Skin of body (tissue), 1 donor: ENCODE measurements at regions not wholly inside any gene's neighbourhood (a gene's known extent, or its start where the extent isn't known, plus 50 kb on each side); places are given as distances from the start of the nearest gene placed in this dataset.
"Not testable (repeated sequence)": the region's sequence is repeated elsewhere in the genome, so short reads cannot be mapped to it uniquely, and the experiment has no call there.

Source experiments
- DNase-seq: peaks from one replicate; lab custom pipeline; 2025; lab: John Stamatoyannopoulos, UW

DNA sequence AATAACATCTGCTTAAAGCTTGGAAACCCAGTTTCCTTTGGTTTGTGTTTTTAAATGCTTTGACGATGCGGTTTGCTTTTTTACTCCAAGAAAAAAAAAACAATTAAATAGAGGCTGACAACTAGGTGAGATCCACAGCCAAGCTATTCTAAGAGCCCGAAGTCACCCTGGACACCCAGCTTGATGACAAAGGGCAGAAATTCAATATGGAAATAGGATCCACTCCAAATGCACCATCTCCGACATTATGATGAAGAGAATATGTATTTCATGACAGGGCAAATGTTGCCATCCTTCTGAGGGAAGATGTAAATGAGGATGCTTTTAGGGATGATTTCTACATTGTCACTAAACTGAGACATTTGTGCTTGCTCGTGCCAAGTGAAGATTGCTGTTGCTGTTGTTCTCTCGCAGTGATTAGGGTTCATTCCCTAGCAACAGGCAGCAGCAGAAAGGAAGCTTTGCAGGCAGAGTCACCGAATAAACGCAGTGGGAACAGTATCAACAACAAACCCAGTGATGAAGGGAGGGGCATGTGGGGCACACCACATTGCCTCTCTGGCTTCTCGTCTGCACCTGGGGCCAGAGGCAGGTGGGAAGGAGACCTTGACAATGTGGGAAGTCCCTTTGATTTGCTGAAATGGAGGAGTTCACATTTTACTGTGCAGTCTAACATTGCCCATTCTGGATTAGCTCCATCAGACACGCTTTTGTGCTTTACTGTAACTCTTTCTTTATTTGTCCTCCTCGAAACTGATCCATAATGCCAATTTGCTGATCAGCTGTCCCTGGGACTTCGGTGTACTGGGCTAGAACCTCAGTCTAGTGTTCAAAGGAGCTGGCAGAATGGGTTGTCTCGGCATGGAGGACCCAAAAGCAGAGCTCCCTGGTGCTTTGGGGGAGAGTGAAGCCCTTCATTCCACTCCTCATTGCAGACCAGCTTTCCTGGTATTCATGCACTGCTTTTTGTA lies 240.2 kb upstream of the PLGLB2 start:
- DNase-seq = not testable (repeated sequence)

DNA sequence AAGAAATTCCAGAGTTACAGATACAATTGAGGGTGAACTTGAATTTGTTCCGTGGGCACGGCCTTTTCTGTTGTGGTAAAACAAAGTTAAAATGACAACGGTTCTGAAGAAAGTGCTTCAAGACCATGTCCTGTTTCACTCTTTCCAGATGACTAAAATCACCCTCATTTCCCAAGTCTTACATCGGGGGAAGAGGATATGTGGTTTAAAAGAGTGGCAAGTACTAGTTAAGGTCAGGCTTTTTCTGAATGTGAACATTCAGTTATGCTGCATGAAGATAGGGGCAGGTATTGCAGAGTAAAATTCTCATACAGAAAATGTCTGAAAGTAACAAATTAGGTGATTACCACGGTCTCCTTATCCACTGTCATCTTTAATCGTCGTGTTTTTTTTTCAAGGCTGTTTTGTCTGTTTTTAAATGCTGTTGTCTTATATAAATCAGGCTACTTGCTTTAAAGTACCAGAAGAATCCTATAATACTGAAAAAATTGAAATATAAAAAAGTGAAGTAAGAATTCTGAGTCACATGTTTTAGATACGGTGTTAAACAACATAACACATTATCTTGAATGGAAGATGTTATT lies 236.6 kb upstream of the PLGLB2 start:
- not testable (repeated sequence) for DNase-seq

DNA sequence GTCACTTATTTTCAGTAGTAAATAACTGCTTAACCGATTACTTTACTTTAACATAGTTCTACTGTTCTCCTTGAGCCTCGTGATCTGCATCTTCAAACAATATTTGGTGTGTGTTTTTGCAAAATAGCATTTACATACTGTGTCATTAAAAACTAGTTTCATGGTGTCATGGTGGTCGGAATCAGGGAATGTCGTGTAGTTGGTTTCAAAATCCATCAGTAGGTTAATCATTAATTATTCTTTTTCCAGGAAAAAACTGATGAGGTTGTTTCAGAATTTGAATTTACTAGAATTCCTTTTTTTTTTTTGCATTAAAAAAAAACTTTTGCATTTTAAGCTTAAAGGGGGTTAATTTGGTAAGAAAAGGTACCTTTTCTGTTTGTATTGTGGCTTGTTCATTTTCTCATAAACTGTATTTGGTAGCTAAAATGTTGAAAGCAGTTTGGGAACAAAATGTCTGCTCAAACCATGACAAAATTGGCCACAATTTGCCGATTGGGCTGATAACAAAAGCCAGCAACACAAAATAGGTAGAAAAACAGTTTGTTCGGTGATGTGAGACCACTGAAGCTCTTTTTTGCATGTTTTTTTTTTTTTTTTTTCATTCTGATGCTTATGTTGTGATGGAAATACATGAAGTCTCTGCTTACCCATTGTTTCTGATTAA lies 234.9 kb upstream of the PLGLB2 start:
- DNase-seq = not testable (repeated sequence)

DNA sequence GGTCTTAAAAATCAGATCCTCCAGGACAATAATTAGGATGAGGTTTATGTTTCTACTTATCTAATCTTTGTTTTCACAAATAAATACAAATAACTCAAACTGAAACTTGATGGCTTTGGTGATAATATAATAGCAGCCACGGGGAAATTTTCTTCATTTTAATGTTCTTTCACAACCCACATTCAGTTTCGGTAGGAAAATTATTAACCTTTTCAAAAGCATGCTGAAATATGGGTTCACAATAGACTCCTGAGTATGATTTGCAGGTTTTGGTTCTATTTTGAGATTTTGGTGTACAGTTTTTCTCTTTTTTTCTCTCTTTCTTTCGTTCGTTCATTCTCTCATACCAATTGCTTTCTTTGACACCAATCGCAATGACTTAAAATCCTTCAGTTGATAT lies 233.9 kb upstream of the PLGLB2 start:
- DNase-seq = not testable (repeated sequence)

DNA sequence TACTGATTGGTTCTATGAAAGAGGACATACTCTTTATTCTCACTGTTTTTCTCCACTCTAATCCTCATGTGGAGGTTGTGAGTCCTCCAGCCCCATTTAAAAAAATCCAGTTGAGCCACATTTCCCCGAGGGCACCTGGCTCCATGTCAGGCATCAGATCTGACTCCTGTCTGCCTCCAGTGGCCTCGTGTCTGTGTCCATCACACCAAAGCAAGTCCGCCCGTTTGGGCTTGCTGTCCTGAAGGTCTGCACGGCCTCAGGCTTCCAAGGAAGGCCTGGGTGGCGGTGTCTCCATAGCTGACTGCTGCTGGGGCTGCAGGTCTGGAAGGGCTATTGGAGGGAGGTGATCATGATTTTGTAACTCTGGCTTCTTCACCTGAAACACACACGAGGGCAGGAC lies 233.4 kb upstream of the PLGLB2 start:
- DNase-seq = not testable (repeated sequence)

DNA sequence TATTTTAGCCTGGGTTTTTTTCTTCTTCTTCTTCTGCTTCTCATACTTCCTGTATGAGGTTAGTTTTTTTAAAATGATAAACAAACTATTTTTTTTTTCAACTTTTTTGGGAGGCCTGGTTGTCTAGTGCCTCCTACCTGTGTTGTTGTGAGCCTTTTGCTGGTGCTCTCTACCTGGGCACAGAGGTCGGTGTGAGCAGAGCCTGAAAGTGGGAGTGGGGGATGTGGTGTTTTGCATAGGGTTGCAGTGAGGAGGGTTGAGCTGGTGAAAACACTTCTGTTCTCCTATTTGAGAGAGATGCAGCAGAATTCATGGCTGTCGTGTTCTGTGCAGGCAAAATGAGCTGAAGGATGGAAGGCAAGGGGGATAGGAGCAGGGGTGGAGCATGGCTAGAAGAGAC lies 232.7 kb upstream of the PLGLB2 start:
- not testable (repeated sequence) for DNase-seq

DNA sequence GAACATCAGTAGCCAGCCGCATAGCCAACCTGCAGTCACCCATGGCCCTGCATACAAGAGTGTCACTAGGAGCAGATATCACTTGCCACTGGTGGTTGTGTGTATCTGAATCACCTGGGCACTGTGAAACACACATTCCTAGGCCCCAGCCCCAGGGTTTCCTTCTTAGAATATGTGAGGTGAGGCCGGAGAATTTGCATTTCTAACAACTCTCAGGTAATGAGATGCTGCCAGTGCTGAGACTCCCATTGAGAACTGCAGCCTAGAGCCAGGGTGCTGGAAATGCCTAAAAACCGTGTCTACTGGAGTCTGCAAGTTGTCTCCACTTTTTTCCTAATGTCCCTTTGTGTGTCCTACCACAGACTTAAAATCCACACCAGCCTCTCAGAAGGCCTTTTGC lies 232.0 kb upstream of the PLGLB2 start:
- not testable (repeated sequence) for DNase-seq

DNA sequence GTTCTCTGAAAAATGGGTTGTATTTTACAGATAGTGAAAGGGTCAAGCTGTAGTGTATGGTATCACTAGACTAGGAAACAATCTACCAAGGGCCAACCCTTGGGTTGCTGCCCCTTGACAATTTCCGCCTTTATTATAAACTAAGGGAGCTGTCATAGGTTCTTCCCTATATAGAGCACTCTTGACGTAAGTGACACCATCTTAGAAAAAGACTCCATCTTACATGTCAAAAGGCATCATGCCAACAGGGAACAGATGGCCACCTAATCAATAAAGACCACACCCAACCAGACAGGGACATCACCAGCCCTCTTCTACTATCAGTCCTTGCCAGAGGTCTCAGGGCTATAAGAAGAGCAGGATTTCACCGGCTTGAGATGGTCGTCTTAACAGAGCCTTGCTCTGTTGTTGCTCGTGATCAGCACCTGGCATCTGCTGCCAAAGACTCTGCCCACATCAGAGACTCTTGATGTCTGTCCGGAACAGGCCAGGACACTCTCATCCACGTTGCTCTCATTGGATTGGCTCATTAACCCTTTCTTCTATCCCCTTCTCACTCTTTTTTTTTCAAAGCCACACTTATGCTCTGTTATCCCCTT lies 231.4 kb upstream of the PLGLB2 start:
- not testable (repeated sequence) for DNase-seq

DNA sequence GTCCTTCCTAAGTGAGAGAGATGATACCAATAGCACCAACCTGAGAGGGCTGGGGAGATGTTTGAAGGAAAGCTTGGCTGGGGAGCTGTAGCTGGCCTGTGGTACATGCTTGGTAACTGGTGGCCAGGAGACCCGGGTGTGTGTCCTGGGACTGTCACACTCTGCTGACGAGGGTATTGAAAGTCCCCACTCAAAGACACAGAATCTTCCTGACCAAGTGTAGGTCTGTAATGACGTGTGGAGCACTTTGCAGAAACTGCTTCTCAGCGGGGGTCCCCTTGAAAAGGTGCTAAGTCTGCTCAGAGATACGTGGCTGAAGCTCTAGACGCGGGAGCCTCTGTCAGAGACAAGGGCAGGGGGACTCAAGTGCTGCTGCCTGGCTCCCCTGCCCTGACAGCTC lies 230.4 kb upstream of the PLGLB2 start:
- DNase-seq = not testable (repeated sequence)

DNA sequence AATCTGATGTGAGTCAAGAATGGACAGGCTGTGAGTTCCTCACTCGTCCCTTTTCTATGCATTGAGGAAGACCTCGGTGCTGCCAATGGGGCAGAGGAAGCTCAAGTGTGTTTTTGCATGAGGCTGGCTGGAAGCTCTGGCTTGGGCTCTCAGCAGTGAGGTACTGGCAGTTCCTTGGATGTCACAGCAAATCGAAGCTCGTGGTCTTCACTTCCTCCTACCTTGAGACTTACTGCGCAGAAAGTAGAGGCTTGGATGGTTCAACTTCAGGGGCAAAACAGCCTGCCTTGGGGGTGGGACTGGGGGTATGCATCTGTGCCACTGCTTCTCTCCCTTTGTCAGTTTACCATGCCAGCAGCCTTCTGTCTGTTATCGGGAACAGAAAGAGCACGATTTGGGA lies 229.8 kb upstream of the PLGLB2 start:
- not testable (repeated sequence) for DNase-seq

DNA sequence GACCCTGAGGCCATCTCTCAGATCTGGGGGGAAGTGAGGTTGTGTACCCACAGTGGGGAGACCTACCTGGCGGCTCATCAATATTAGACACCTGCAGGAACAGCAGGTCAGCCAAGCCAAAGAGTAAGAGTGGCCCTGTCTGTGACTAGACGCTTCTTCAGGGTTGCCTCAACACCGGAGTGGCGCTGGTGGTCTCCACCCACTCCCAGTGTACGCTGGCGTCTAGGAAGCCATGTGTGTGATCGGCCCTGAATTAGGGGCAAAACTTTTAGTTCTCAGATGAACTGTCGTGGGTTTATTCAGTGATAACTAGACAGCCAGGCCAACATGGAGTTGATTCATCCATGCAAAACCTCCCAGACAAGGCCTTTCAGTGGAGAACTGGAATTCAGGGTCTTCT lies 229.3 kb upstream of the PLGLB2 start:
- DNase-seq = not testable (repeated sequence)

DNA sequence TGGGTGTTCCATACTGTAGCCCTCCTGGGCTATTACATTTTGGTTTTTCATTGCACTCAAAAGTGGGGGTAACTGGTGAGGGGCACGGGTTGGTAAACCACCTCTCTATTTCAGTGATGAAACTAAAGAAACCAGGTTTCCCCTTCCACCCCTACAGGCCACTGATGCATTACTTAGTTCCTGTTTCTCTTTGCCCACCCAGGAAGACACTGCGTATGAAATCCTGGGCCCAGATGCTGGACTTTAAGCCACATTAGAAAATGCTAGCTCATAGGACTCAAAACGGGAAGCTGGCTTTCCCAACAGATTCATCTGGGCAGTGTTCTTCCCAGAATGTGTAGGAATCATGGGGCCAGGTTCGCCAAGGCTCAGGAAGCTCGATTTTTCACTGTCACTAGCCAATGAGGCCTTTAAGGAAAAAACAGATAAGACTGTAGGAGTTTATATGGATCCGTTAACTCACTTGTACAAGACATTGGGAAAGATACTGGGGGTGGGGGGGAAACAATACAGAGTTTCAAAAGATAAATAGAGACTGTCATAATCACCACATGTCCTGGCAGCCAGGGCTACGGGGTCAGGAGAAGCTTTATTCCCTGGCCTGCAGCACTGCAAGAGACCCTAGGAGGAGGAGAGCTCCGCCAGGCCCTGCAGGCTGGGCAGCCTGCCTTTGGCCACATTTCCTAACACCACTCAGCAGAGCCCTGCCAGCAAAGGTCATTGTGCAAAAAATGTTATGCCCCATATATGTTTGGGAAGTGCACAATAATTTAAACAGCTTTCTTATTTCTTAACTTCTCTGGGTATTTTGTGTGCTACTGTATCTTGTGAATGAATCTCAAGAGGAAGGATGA lies 228.5 kb upstream of the PLGLB2 start:
- DNase-seq = not testable (repeated sequence)

DNA sequence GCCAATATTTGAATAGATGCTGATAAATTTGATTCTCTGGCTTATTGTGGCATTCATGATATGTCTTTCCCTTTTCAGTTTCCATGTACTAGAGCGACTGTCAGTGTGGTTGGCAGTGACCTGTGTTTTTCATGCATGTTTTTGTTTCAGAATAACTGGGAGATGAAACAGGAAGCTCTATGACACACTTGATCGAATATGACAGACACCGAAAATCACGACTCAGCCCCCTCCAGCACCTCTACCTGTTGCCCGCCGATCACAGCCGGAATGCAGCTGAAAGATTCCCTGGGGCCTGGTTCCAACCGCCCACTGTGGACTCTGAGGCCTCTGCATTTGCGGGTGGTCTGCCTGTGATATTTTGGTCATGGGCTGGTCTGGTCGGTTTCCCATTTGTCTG lies 226.8 kb upstream of the PLGLB2 start:
- DNase-seq = not testable (repeated sequence)

DNA sequence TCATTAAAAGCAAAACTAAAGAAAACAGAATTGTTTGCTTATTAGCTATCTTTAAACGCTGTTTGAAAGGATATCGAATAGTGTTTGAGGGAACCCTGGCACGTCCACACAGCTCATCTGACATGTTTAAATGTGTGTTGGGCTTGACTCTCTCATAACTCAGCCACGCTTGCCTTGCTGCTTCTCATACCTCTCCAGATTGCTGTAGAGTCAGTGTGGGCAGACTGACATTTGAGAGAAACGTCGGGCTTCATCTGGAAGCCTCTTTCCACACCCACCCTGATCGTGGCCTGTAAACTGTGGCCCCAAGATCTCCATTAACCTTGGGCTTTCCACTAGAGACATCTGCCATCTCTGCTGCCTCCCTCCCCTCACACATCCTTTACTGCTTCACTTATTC lies 226.4 kb upstream of the PLGLB2 start:
- DNase-seq = not testable (repeated sequence)

DNA sequence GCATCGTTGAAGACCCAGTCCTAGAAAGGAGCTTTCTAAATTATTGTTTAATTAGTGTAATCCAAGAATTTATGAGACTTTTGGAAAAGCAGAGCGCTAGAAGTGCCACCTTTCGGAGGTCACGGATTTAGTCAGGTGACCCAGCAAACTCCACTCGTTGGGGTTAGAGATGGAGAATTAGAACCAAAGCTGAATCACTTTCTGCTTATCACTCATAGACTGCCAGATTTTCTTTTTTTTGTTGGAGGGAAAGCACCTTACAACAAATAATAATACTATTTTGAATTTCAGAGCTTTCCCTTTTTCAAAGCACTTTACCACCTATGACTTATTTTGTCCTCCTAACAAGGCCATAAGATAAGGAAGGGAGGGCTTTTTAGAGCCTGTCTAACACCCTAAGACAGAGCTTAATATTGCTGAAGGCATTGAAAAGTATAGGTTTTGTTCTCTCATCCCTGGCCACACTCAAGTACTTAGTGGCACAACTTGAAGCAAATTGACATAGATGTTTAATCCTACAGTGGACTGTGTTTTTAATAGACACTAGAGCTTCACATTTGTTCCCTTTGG lies 223.2 kb upstream of the PLGLB2 start:
- not testable (repeated sequence) for DNase-seq

DNA sequence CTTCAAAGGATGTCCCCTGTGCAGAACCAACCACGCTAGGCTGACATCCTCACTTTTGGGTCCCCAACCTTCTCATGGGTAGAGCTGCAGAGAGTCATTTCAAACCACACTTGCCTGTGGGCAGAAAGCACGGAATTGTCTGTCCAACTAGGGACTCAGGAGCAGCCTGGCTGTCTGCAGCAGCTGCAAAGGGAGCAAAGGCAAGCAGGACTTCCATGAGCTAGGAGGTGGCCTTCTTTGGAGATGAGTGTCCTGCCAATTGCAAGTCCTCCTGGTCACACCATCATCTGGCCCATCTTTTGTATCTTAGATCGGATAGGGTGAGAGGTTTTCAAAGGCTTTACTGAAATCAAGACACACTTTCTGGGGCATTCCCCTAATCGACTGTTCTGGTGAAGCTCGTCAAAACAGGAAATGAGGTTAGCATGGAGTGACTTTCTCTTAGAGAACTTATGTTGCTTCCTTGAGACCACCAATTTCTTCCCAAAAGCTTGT lies 222.3 kb upstream of the PLGLB2 start:
- not testable (repeated sequence) for DNase-seq

DNA sequence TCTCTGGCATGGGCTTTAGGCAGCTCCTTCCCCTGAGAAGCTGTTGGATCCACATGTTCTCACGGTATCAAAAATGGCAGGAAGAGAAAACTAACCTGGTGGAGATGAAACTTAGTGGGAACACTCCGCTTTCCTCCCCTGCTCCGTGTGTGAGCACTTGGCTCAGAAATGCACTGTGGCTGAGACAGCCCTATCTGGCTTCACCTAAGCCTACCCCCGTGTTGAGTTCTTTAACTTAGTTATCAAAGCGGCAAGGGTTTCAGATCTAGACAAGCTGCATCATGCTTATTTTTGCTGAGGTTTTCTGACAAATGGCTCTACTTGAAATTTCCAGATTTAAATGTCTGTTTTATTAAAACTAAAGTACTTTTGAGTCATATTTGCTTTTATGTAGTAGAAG lies 221.6 kb upstream of the PLGLB2 start:
- DNase-seq = not testable (repeated sequence)

DNA sequence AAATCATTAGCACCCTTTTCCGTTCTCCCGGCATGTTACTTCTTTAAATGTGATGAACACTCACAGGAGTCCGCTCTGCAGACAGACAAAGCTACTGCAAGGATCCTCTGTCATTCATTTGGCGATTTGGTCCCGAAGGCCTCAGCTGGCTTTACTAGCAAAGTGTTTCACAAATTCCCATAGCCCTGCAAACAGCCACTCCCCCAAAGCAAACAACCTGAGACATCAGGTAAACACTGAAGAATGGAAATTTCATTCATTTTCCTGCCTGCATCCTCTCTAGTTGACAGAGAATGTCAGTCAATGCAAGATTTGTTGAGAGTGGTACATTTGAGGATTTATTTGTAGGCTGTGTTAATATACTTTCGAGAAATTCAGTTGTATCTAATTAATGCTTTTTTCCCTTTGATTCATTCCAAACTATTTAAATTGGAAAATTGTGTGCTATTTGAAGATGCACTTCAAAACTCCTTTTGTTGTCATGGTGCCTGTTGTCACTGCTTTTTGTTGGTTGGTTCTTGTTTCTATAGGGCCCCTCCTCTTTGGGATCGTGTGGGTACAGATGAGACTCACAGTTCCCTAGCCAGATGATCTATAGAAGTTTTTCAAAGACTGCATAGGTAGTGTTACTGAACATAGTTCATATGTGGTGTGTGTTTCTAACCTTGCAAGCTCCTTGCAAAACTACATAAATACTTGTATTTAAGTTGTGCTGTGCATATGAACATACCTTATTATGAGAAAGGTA lies 215.7 kb upstream of the PLGLB2 start:
- DNase-seq = not testable (repeated sequence)
